ENCODE measurements at regions not wholly inside any gene's neighbourhood (a gene's known extent, or its start where the extent isn't known, plus 50 kb on each side); places are given as distances from the start of the nearest gene placed in this dataset.

DNA sequence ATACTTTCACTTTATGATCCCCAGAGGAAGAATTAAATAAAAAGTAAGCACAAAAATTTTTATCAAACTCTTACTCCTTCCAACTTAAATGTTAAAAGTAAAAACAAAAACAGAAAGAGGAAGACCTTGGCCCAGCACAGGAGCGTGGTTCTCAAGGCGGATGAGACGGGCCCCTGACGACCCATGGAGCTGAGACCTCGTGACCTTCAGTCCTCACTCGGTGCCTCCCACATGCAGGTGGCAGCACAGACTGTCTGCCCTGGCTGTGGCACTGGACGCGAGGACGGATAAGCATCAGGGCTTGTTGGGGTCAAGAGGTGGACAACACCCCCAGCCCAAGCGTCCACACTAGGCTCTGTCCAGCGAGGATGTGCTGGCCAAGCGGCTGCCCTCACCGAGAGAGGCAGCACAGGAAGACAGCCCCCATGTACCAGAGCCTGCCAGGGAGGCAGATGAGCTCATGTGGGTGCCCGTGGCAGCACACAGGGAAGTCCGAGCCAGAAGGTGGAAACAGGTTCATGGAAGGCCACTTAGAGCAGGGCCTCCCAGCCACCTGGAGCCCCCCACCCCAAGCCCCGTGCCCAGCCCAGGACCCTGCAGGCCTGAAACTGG lies 1389.8 kb downstream of the TBC1D22A start:
- Histone ChIP-seq H3K27ac (ENCODE audit: low read length) (no peak overlapping the region), H3K4me3 (ENCODE audit: low read depth in 1 of 2, low read length in 2 of 2) (no peak overlapping the region), H3K9me3 (ENCODE audit: control insufficient read depth in 1 of 2, low read length in 2 of 2) (no peaks in the 10 kb centered on the region), H3K27me3 (ENCODE audit: low read depth, low read length) (no peaks in the 10 kb centered on the region), H3K36me3 (ENCODE audit: control insufficient read depth in 1 of 2, insufficient read depth in 2 of 2, low read length in 2 of 2) (no peaks in the 10 kb centered on the region), H3K4me1 (ENCODE audit: control insufficient read depth in 1 of 2, insufficient read depth in 2 of 2, low read length in 2 of 2) (no peaks in the 10 kb centered on the region)

DNA sequence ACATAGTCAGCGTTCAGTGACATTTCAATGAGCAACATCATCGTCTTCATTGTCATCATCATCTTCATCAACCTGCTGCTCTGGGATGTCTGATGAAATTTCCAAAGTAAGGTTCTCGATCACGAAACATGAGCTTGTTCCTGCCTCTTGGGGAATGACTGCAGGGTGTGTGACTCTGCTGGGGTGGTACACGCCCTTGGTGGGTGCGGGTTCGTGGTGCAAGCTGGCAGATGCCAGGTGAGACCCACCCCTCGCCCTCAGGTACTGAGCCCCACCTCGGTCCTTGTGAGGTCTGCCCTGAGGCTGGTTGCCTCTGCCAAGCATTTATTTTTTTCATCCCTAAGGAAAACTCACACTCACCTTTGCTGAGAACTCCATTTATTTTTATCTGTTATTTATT lies 1389.2 kb downstream of the TBC1D22A start:
- Histone ChIP-seq H3K27me3 (ENCODE audit: low read depth, low read length) (no peaks in the 10 kb centered on the region), H3K9me3 (ENCODE audit: control insufficient read depth in 1 of 2, low read length in 2 of 2) (no peaks in the 10 kb centered on the region), H3K4me3 (ENCODE audit: low read depth in 1 of 2, low read length in 2 of 2) (no peak overlapping the region), H3K27ac (ENCODE audit: low read length) (no peak overlapping the region), H3K36me3 (ENCODE audit: control insufficient read depth in 1 of 2, insufficient read depth in 2 of 2, low read length in 2 of 2) (no peaks in the 10 kb centered on the region), H3K4me1 (ENCODE audit: control insufficient read depth in 1 of 2, insufficient read depth in 2 of 2, low read length in 2 of 2) (no peaks in the 10 kb centered on the region)

DNA sequence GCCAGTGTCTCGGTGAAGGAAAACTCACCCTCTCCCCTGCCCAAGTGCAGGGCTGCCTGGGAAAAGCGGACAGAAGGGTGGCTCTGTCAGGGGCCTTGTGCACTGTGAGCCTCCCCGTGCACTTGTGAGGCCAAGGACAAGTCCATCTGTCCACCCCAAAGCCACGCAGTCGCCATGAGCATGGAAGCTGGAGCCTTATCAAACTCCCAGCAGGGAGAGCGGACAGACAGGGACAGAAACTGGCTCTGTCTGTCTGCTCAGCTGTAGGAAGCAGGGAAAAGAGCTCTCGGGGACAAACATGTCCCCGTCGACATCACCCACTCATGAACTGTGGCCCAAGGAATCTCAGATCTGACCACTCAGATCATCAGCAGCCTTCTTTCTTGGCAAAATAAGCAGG lies 1385.4 kb downstream of the TBC1D22A start:
- H3K36me3 ChIP-seq (ENCODE audit: control insufficient read depth in 1 of 2, insufficient read depth in 2 of 2, low read length in 2 of 2): no peaks in the 10 kb centered on the region
- no peaks in the 10 kb centered on the region for H3K4me1 ChIP-seq (ENCODE audit: control insufficient read depth in 1 of 2, insufficient read depth in 2 of 2, low read length in 2 of 2)
- no peaks in the 10 kb centered on the region for H3K27me3 ChIP-seq (ENCODE audit: low read depth, low read length)
- no peak overlapping the region for H3K27ac ChIP-seq (ENCODE audit: low read length)
- no peaks in the 10 kb centered on the region for H3K9me3 ChIP-seq (ENCODE audit: control insufficient read depth in 1 of 2, low read length in 2 of 2)
- H3K4me3 ChIP-seq (ENCODE audit: low read depth in 1 of 2, low read length in 2 of 2): no peak overlapping the region

DNA sequence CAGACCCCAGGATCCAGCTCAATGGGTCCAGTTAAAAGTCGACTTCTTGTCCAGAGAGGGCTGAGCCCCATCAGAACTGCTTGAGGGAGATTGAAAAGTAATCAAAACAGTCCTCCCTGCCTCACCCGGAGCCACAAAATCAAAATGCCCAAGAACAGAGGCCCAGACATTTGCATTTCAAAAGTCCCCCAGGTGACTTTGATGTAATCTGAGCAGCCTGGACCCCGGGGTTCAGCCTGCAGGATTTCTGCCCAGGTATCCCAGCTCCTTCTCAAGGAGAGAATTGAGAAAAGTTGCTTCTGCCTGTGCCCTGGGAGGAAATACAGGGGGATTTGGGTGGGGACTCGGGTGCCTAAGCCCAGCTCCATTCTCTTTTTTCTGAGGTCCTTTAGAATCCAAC lies 1385.0 kb downstream of the TBC1D22A start:
- Histone ChIP-seq H3K4me1 (ENCODE audit: control insufficient read depth in 1 of 2, insufficient read depth in 2 of 2, low read length in 2 of 2) (no peaks in the 10 kb centered on the region), H3K27me3 (ENCODE audit: low read depth, low read length) (no peaks in the 10 kb centered on the region), H3K27ac (ENCODE audit: low read length) (no peak overlapping the region), H3K4me3 (ENCODE audit: low read depth in 1 of 2, low read length in 2 of 2) (no peak overlapping the region), H3K36me3 (ENCODE audit: control insufficient read depth in 1 of 2, insufficient read depth in 2 of 2, low read length in 2 of 2) (no peaks in the 10 kb centered on the region), H3K9me3 (ENCODE audit: control insufficient read depth in 1 of 2, low read length in 2 of 2) (no peaks in the 10 kb centered on the region)

DNA sequence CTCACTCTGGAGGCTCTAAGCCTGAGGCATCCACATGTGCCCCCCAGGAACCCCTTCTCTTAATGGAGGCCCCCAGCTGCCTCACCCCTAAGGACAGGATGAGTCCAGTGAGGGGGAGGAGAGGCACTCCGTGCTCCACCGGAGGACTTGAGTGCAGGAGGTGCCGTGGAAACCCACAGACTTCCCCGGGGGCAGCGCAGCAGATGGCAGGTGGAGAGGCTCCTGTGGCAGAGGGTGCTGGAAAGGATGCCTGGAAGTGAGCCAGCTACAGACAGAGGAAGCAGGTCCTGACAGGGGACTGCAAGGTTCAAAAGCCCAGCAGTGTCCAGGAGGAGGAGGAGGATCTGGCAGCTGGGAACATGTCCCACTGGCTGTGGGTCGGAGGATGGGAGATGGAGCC lies 1384.0 kb downstream of the TBC1D22A start:
- no peaks in the 10 kb centered on the region for H3K4me1 ChIP-seq (ENCODE audit: control insufficient read depth in 1 of 2, insufficient read depth in 2 of 2, low read length in 2 of 2)
- no peaks in the 10 kb centered on the region for H3K27me3 ChIP-seq (ENCODE audit: low read depth, low read length)
- no peaks in the 10 kb centered on the region for H3K36me3 ChIP-seq (ENCODE audit: control insufficient read depth in 1 of 2, insufficient read depth in 2 of 2, low read length in 2 of 2)
- no peaks in the 10 kb centered on the region for H3K9me3 ChIP-seq (ENCODE audit: control insufficient read depth in 1 of 2, low read length in 2 of 2)
- H3K4me3 ChIP-seq (ENCODE audit: low read depth in 1 of 2, low read length in 2 of 2): no peak overlapping the region
- no peak overlapping the region for H3K27ac ChIP-seq (ENCODE audit: low read length)

- Histone ChIP-seq H3K27me3 (ENCODE audit: low read depth, low read length) (no peaks in the 10 kb centered on the region), H3K4me3 (ENCODE audit: low read depth in 1 of 2, low read length in 2 of 2) (no peak overlapping the region), H3K9me3 (ENCODE audit: control insufficient read depth in 1 of 2, low read length in 2 of 2) (no peaks in the 10 kb centered on the region), H3K4me1 (ENCODE audit: control insufficient read depth in 1 of 2, insufficient read depth in 2 of 2, low read length in 2 of 2) (no peaks in the 10 kb centered on the region), H3K27ac (ENCODE audit: low read length) (no peak overlapping the region), H3K36me3 (ENCODE audit: control insufficient read depth in 1 of 2, insufficient read depth in 2 of 2, low read length in 2 of 2) (no peaks in the 10 kb centered on the region)
Measured at GRCh38 chr22:48145738-48146137, 1383.3 kb downstream of the TBC1D22A start.

- H3K36me3 ChIP-seq (ENCODE audit: control insufficient read depth in 1 of 2, insufficient read depth in 2 of 2, low read length in 2 of 2): no peaks in the 10 kb centered on the region
- no peaks in the 10 kb centered on the region for H3K9me3 ChIP-seq (ENCODE audit: control insufficient read depth in 1 of 2, low read length in 2 of 2)
- no peaks in the 10 kb centered on the region for H3K4me1 ChIP-seq (ENCODE audit: control insufficient read depth in 1 of 2, insufficient read depth in 2 of 2, low read length in 2 of 2)
- no peak overlapping the region for H3K4me3 ChIP-seq (ENCODE audit: low read depth in 1 of 2, low read length in 2 of 2)
- H3K27me3 ChIP-seq (ENCODE audit: low read depth, low read length): no peaks in the 10 kb centered on the region
- no peak overlapping the region for H3K27ac ChIP-seq (ENCODE audit: low read length)
Measured at GRCh38 chr22:48144318-48144717, 1381.9 kb downstream of the TBC1D22A start.

- no peaks in the 10 kb centered on the region for H3K9me3 ChIP-seq (ENCODE audit: control insufficient read depth in 1 of 2, low read length in 2 of 2)
- H3K36me3 ChIP-seq (ENCODE audit: control insufficient read depth in 1 of 2, insufficient read depth in 2 of 2, low read length in 2 of 2): no peaks in the 10 kb centered on the region
Measured at GRCh38 chr22:48143856-48144255, 1381.4 kb downstream of the TBC1D22A start.

GRCh38 chr22:48142388-48142787 lies 1379.9 kb downstream of the TBC1D22A start:
- Histone ChIP-seq H3K36me3 (ENCODE audit: control insufficient read depth in 1 of 2, insufficient read depth in 2 of 2, low read length in 2 of 2) (no peaks in the 10 kb centered on the region), H3K4me3 (ENCODE audit: low read depth in 1 of 2, low read length in 2 of 2) (no peak overlapping the region), H3K27me3 (ENCODE audit: low read depth, low read length) (no peaks in the 10 kb centered on the region), H3K4me1 (ENCODE audit: control insufficient read depth in 1 of 2, insufficient read depth in 2 of 2, low read length in 2 of 2) (no peaks in the 10 kb centered on the region), H3K9me3 (ENCODE audit: control insufficient read depth in 1 of 2, low read length in 2 of 2) (no peaks in the 10 kb centered on the region), H3K27ac (ENCODE audit: low read length) (no peak overlapping the region)

More at GRCh38 chr22:48143856-48144255, 1381.4 kb downstream of the TBC1D22A start:
- H3K27ac ChIP-seq (ENCODE audit: low read length): no peak overlapping the region
- H3K27me3 ChIP-seq (ENCODE audit: low read depth, low read length): no peaks in the 10 kb centered on the region
- H3K4me3 ChIP-seq (ENCODE audit: low read depth in 1 of 2, low read length in 2 of 2): no peak overlapping the region
- no peaks in the 10 kb centered on the region for H3K4me1 ChIP-seq (ENCODE audit: control insufficient read depth in 1 of 2, insufficient read depth in 2 of 2, low read length in 2 of 2)

GRCh38 chr22:48141301-48141700 lies 1378.9 kb downstream of the TBC1D22A start:
- Histone ChIP-seq H3K27ac (ENCODE audit: low read length) (no peak overlapping the region), H3K4me3 (ENCODE audit: low read depth in 1 of 2, low read length in 2 of 2) (no peak overlapping the region), H3K4me1 (ENCODE audit: control insufficient read depth in 1 of 2, insufficient read depth in 2 of 2, low read length in 2 of 2) (no peaks in the 10 kb centered on the region), H3K36me3 (ENCODE audit: control insufficient read depth in 1 of 2, insufficient read depth in 2 of 2, low read length in 2 of 2) (no peaks in the 10 kb centered on the region), H3K27me3 (ENCODE audit: low read depth, low read length) (no peaks in the 10 kb centered on the region), H3K9me3 (ENCODE audit: control insufficient read depth in 1 of 2, low read length in 2 of 2) (no peaks in the 10 kb centered on the region)

- Histone ChIP-seq H3K4me1 (ENCODE audit: control insufficient read depth in 1 of 2, insufficient read depth in 2 of 2, low read length in 2 of 2) (no peaks in the 10 kb centered on the region), H3K27me3 (ENCODE audit: low read depth, low read length) (no peaks in the 10 kb centered on the region), H3K36me3 (ENCODE audit: control insufficient read depth in 1 of 2, insufficient read depth in 2 of 2, low read length in 2 of 2) (no peaks in the 10 kb centered on the region), H3K9me3 (ENCODE audit: control insufficient read depth in 1 of 2, low read length in 2 of 2) (no peaks in the 10 kb centered on the region), H3K27ac (ENCODE audit: low read length) (no peak overlapping the region), H3K4me3 (ENCODE audit: low read depth in 1 of 2, low read length in 2 of 2) (no peak overlapping the region)
Measured at GRCh38 chr22:48140261-48140813, 1377.9 kb downstream of the TBC1D22A start.

GRCh38 chr22:48139776-48140175 lies 1377.3 kb downstream of the TBC1D22A start:
- Histone ChIP-seq H3K4me3 (ENCODE audit: low read depth in 1 of 2, low read length in 2 of 2) (no peak overlapping the region), H3K27me3 (ENCODE audit: low read depth, low read length) (no peaks in the 10 kb centered on the region), H3K27ac (ENCODE audit: low read length) (no peak overlapping the region), H3K36me3 (ENCODE audit: control insufficient read depth in 1 of 2, insufficient read depth in 2 of 2, low read length in 2 of 2) (no peaks in the 10 kb centered on the region), H3K4me1 (ENCODE audit: control insufficient read depth in 1 of 2, insufficient read depth in 2 of 2, low read length in 2 of 2) (no peaks in the 10 kb centered on the region), H3K9me3 (ENCODE audit: control insufficient read depth in 1 of 2, low read length in 2 of 2) (no peaks in the 10 kb centered on the region)

Measured in muscle layer of duodenum (tissue), 2 donors.